H1 (cell line): ENCODE measurements at regions not wholly inside any gene's neighbourhood (a gene's known extent, or its start where the extent isn't known, plus 50 kb on each side); places are given as distances from the start of the nearest gene placed in this dataset.

Experiments
- CTCF ChIA-PET: fragments of 300-600 bp; sonication (Branson Sonifier 250); formaldehyde crosslinking; loops from one replicate; lab custom pipeline; 2021; ENCODE audit not compliant: partially characterized antibody; lab: Charles Lee
- POLR2A ChIA-PET: fragments of 300-600 bp; sonication (Branson Sonifier 250); formaldehyde crosslinking; loops from one replicate; lab custom pipeline; 2021; ENCODE audit warnings: inconsistent platforms; ENCODE audit not compliant: partially characterized antibody; lab: Charles Lee
- DNase-seq, 2 experiments: peaks; one replicate each; pipeline versions ENCODE4 v3.0.0 to v3.0.0-alpha.2; 2010 to 2022; ENCODE audit warnings: low spot score in 2 of 2, low read depth in 1 of 2, mixed read lengths in 1 of 2
- FAIRE-seq: peaks from 2 replicates; lab custom pipeline; 2011; peaks lifted over from hg19 to GRCh38; lab: Jason Lieb, UNC
- H2AFZ ChIP-seq: 2 replicates; pipeline ENCODE4 v1.8.1; 2012; ENCODE audit warnings: low read length, inconsistent platforms
- H2AK5ac ChIP-seq: 2 replicates; pipeline ENCODE4 v1.6.1; 2013; ENCODE audit warnings: low read depth, low read length
- H2BK120ac ChIP-seq: replicated peaks from 2 replicates; pipeline ENCODE3; 2013; ENCODE audit warnings: low read depth, low read length, inconsistent platforms
- H2BK12ac ChIP-seq: 2 replicates; pipeline ENCODE4 v1.6.1; 2013; ENCODE audit warnings: low read depth, low read length
- H2BK15ac ChIP-seq: 2 replicates; pipeline ENCODE4 v1.6.1; 2013; ENCODE audit warnings: low read length
- H2BK20ac ChIP-seq: 2 replicates; pipeline ENCODE4 v1.6.1; 2013; ENCODE audit warnings: low read length
- H2BK5ac ChIP-seq: 2 replicates; pipeline ENCODE4 v1.6.1; 2013; ENCODE audit warnings: low read depth, low read length
- H3K14ac ChIP-seq: 2 replicates; pipeline ENCODE4 v1.6.1; 2013; ENCODE audit warnings: inconsistent platforms; ENCODE audit not compliant: insufficient read length
- H3K18ac ChIP-seq: 2 replicates; pipeline ENCODE4 v1.6.1; 2013; ENCODE audit warnings: low read length; ENCODE audit errors: extremely low read depth
- H3K23ac ChIP-seq: 2 replicates; pipeline ENCODE4 v1.6.1; 2013; ENCODE audit warnings: inconsistent platforms; ENCODE audit not compliant: insufficient read length
- H3K23me2 ChIP-seq: 2 replicates; pipeline ENCODE4 v1.6.1; 2013; ENCODE audit warnings: low read depth, low read length
- H3K27ac ChIP-seq: 2 replicates; pipeline ENCODE4 v1.6.1; 2011; ENCODE audit warnings: low read depth, low read length, inconsistent platforms
- H3K27me3 ChIP-seq, 4 experiments: replicated peaks in 1 of 4; 1 replicate in 1 of 4; 2 replicates in 3 of 4; pipeline versions ENCODE4 v1.6.1 to v1.8.1; 2011 to 2013; ENCODE audit warnings: low read length in 3 of 4, mild to moderate bottlenecking in 3 of 4, inconsistent platforms in 2 of 4, mixed read lengths in 2 of 4, moderate library complexity in 1 of 4; ENCODE audit not compliant: control insufficient read depth in 3 of 4, insufficient read depth in 3 of 4; ENCODE audit errors: extremely low read depth in 1 of 4
- H3K36me3 ChIP-seq, 4 experiments: 2 replicates each; pipeline versions ENCODE4 v1.6.1 to v1.8.1; 2011 to 2013; ENCODE audit warnings: mild to moderate bottlenecking in 4 of 4, low read length in 3 of 4, moderate library complexity in 2 of 4, control low read depth in 1 of 4, inconsistent platforms in 1 of 4; ENCODE audit not compliant: insufficient read depth in 4 of 4, control insufficient read depth in 2 of 4
- H3K4ac ChIP-seq: replicated peaks from 2 replicates; pipeline ENCODE3; 2013; ENCODE audit warnings: low read length, low read depth, mixed read lengths, inconsistent platforms; ENCODE audit not compliant: insufficient read length
- H3K4me1 ChIP-seq, 4 experiments: replicated peaks in 1 of 4; 1 replicate in 1 of 4; 2 replicates in 3 of 4; pipeline versions ENCODE4 v1.6.1 to v1.8.1; 2011 to 2013; ENCODE audit warnings: low read length in 3 of 4, inconsistent platforms in 2 of 4, mixed read lengths in 1 of 4; ENCODE audit not compliant: insufficient read depth in 4 of 4, control insufficient read depth in 3 of 4
- H3K4me2 ChIP-seq, 2 experiments: 2 replicates each; pipeline versions ENCODE4 v1.6.1 to v1.8.1; 2011 to 2013; ENCODE audit warnings: low read depth in 2 of 2, low read length in 2 of 2, control low read depth in 1 of 2, inconsistent platforms in 1 of 2, mild to moderate bottlenecking in 1 of 2; ENCODE audit not compliant: insufficient read depth in 1 of 2
- H3K4me3 ChIP-seq, 4 experiments: fragments of 200-600, 300-600 bp in 1 of 4; sonication (generic), shearing (Covaris generic), sonication (Bioruptor Twin) in 1 of 4; 2 replicates each; pipeline versions ENCODE4 v1.5.1 to v1.8.1; 2011 to 2016; ENCODE audit warnings: low read length in 4 of 4, low read depth in 3 of 4, control low read depth in 2 of 4, inconsistent platforms in 2 of 4, mild to moderate bottlenecking in 2 of 4, mixed read lengths in 1 of 4, moderate library complexity in 1 of 4; ENCODE audit not compliant: insufficient read depth in 2 of 4; ENCODE audit errors: extremely low read depth in 1 of 4
- H3K56ac ChIP-seq: replicated peaks from 2 replicates; pipeline ENCODE3; 2013; ENCODE audit warnings: low read depth, mild to moderate bottlenecking, mixed read lengths, low read length, inconsistent platforms; ENCODE audit not compliant: insufficient read length
- H3K79me1 ChIP-seq: 2 replicates; pipeline ENCODE4 v1.6.1; 2013; ENCODE audit warnings: low read depth, low read length, control low read depth
- H3K79me2 ChIP-seq, 2 experiments: 2 replicates each; pipeline versions ENCODE4 v1.6.1 to v1.8.1; 2012 to 2013; ENCODE audit warnings: low read length in 2 of 2, mild to moderate bottlenecking in 2 of 2, inconsistent platforms in 1 of 2; ENCODE audit not compliant: insufficient read depth in 2 of 2, control insufficient read depth in 1 of 2
- H3K9ac ChIP-seq, 4 experiments: replicated peaks in 1 of 4; 1 replicate in 1 of 4; 2 replicates in 3 of 4; pipeline versions ENCODE4 v1.6.1 to v1.8.1; 2011 to 2013; ENCODE audit warnings: low read depth in 3 of 4, low read length in 3 of 4, control low read depth in 2 of 4, mild to moderate bottlenecking in 2 of 4, moderate library complexity in 2 of 4, inconsistent platforms in 1 of 4; ENCODE audit errors: extremely low read depth in 1 of 4
- H3K9me3 ChIP-seq, 2 experiments: 2 replicates each; pipeline versions ENCODE4 v1.6.1 to v1.8.1; 2012 to 2013; ENCODE audit warnings: mild to moderate bottlenecking in 2 of 2, moderate library complexity in 2 of 2, control low read depth in 1 of 2, inconsistent platforms in 1 of 2, low read depth in 1 of 2, low read length in 1 of 2, mixed read lengths in 1 of 2; ENCODE audit not compliant: insufficient read depth in 2 of 2
- H4K20me1 ChIP-seq, 2 experiments: replicated peaks in 1 of 2; 2 replicates each; pipeline versions ENCODE3 to v1.8.1; 2011 to 2013; ENCODE audit warnings: inconsistent platforms in 2 of 2, low read length in 2 of 2, mild to moderate bottlenecking in 1 of 2; ENCODE audit not compliant: insufficient read depth in 2 of 2, control insufficient read depth in 1 of 2
- H4K5ac ChIP-seq: 2 replicates; pipeline ENCODE4 v1.6.1; 2013; ENCODE audit warnings: low read length, low read depth, mixed read lengths, inconsistent platforms; ENCODE audit not compliant: insufficient read length
- H4K8ac ChIP-seq: 2 replicates; pipeline ENCODE4 v1.8.0; 2013; ENCODE audit warnings: mild to moderate bottlenecking, moderate library complexity, low read length, inconsistent platforms; ENCODE audit not compliant: insufficient read depth; ENCODE audit errors: extremely low read depth
- H4K91ac ChIP-seq: replicated peaks from 2 replicates; pipeline ENCODE3; 2013; ENCODE audit warnings: low read length, mixed read lengths, inconsistent platforms; ENCODE audit not compliant: insufficient read length
- ATF2 ChIP-seq: IDR thresholded peaks from 2 replicates; pipeline ENCODE4 v1.6.1; 2012; ENCODE audit warnings: low read length, inconsistent platforms
- EGR1 ChIP-seq: IDR thresholded peaks from 2 replicates; pipeline ENCODE4 v1.6.1; 2011; ENCODE audit warnings: low read depth, low read length, borderline replicate concordance
- EP300 ChIP-seq, 2 experiments: IDR thresholded peaks; 1 replicate in 1 of 2; 2 replicates in 1 of 2; pipeline ENCODE4 v1.6.1; 2011 to 2012; ENCODE audit warnings: low read depth in 2 of 2, low read length in 2 of 2, mild to moderate bottlenecking in 2 of 2, borderline replicate concordance in 1 of 2, inconsistent platforms in 1 of 2, moderate library complexity in 1 of 2
- PHF8 ChIP-seq: fragments of 200-600 bp; sonication (generic); conservative IDR thresholded peaks from 2 replicates; pipeline ENCODE4 v1.7.1; 2012; ENCODE audit warnings: low read depth, mild to moderate bottlenecking, inconsistent platforms, low read length, moderate library complexity
- POU5F1 ChIP-seq: IDR thresholded peaks from 2 replicates; pipeline ENCODE4 v1.6.1; 2011; ENCODE audit warnings: low read depth, mild to moderate bottlenecking, low read length, moderate library complexity
- RNF2 ChIP-seq: fragments of 200-900, 300-1000 bp; sonication (generic); IDR thresholded peaks from 2 replicates; pipeline ENCODE4 v1.7.1; 2016; ENCODE audit warnings: borderline replicate concordance, low read depth, mild to moderate bottlenecking, antibody characterized with exemption, low read length; ENCODE audit not compliant: poor library complexity, severe bottlenecking; ENCODE audit errors: missing control alignments
- SP2 ChIP-seq: IDR thresholded peaks from 2 replicates; pipeline ENCODE4 v1.6.1; 2012; ENCODE audit warnings: mild to moderate bottlenecking, low read length, inconsistent platforms
- WGBS, 2 experiments: shearing (Covaris generic) in 1 of 2; methylation state at CpG; one replicate each; pipeline versions ENCODE4 v1.1.6 to v1.1.7; 2013 to 2015; ENCODE audit warnings: low lambda C conversion rate in 2 of 2, mixed read lengths in 2 of 2, inconsistent platforms in 1 of 2, low coverage in 1 of 2, missing lambda C conversion rate in 1 of 2; ENCODE audit not compliant: insufficient replicate concordance in 2 of 2, insufficient coverage in 1 of 2, insufficient read length in 1 of 2; ENCODE audit errors: extremely low coverage in 1 of 2, missing lambda C conversion rate in 1 of 2; 5-methylcytosine and 5-hydroxymethylcytosine counted together

DNA sequence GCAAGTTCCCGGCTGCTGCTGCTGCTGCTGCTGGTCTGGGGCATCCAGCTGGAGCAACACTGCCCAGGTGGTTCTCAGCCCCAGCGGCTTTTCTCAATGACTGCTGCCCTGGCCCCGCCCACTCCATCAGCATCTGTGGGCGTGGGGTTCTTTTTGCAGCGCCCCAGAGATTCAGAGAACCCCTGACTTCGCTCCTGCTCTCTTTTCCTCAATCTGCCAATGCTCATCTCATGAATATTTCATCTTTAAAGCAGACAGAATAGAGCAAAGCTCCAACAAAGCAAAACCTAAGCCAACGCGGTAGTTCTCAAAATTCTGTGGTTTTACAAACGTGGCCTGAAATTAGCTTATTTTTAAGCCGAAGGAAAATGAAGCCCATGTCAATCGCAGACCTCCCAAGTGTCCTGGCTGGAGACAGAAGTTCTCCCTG lies 363.6 kb downstream of the CTTN start:
- Histone ChIP-seq H3K27ac (no peak overlapping the region), H2AFZ (no peak overlapping the region), H3K36me3 (no peaks in the 10 kb centered on the region), H2AK5ac (no peak overlapping the region), H3K27me3 (no peaks in the 10 kb centered on the region), H3K23me2 (peaks cover 10% of the 10 kb centered on the region; the same call in 1 of the 2 replicates), H4K5ac (no peak overlapping the region), H3K56ac (no peak overlapping the region), H3K9me3 (peaks cover 0 to 5% of the 10 kb centered on the region in 2 experiments; a peak in 2 of 4 replicates), H2BK12ac (no peak overlapping the region), H2BK20ac (no peak overlapping the region), H3K79me1 (no peaks in the 10 kb centered on the region), H3K23ac (no peak overlapping the region), H3K79me2 (no peaks in the 10 kb centered on the region), H3K18ac (no peak overlapping the region), H4K91ac (no peak overlapping the region)
- 83% methylated on average over 11 of the region's 11 CpGs; no CpG with 5 or more reads in 1 of the 2 experiments for WGBS, 2 experiments
- CTCF ChIA-PET: interaction anchor here (0.7 to 2.2 kb wide), 8 partner anchors 9 to 294 kb away, joined by 3 to 8 read pairs (median 3); no protein-coding TSS in a partner anchor
- TF ChIP-seq RNF2: no peak
- no peak for TF ChIP-seq SP2
- TF ChIP-seq EP300 (IDR thresholded peaks at IDR 0.05; ENCODE audit: borderline replicate concordance in 1 of 2, low read depth in 2 of 2, low read length in 2 of 2): no peak
- TF ChIP-seq POU5F1: no peak
- no peak for TF ChIP-seq PHF8
- TF ChIP-seq EGR1: 0 out of 2 replicates have a peak, but pooled peaks have one; percentile 28
- TF ChIP-seq ATF2: no peak
- TF ChIP-seq, all 59 proteins: peak for 1
- H4K20me1 ChIP-seq: peaks cover 4% of the 10 kb centered on the region in 2 experiments
- DNase-seq (no peak), FAIRE-seq (no peak)
- no peak overlapping the region for H3K14ac ChIP-seq
- no peak overlapping the region for H3K4me3 ChIP-seq
- no peak overlapping the region for H2BK5ac ChIP-seq
- POLR2A ChIA-PET: interaction anchor here (0.7 kb wide), 1 partner anchor 9 kb away, joined by 4 read pairs; no protein-coding TSS in a partner anchor
- H2BK15ac ChIP-seq: no peak overlapping the region
- H4K8ac ChIP-seq: no peak overlapping the region; the same call in 1 of the 2 replicates
- no peak overlapping the region for H3K4me2 ChIP-seq
- no peak overlapping the region for H2BK120ac ChIP-seq
- no peak overlapping the region for H3K4ac ChIP-seq
- peaks cover 0 to 3% (median 1%) of the 10 kb centered on the region in 4 experiments; a peak in 2 of 7 replicates for H3K4me1 ChIP-seq
- no peak overlapping the region for H3K9ac ChIP-seq
